DND-41 (cell line): ENCODE measurements at regions not wholly inside any gene's neighbourhood (a gene's known extent, or its start where the extent isn't known, plus 50 kb on each side); places are given as distances from the start of the nearest gene placed in this dataset.

Source experiments
- ATAC-seq: fragments of 200-7000 bp; cut with Tn5 transposase; 3 replicates; pipeline ENCODE4 v1.9.1; 2021; ENCODE audit warnings: low read depth; ENCODE audit not compliant: insufficient read depth
- DNase-seq: peaks from one replicate; pipeline ENCODE4 v3.0.0-alpha.2; 2020
- H2AFZ ChIP-seq: 2 replicates; pipeline ENCODE4 v1.6.0; 2012; ENCODE audit warnings: low read depth, low read length
- H3K27ac ChIP-seq: 2 replicates; pipeline ENCODE4 v1.5.1; 2012; ENCODE audit warnings: low read length, inconsistent platforms
- H3K27me3 ChIP-seq: fragments of 200-600 bp; sonication (generic); 2 replicates; pipeline ENCODE4 v1.6.0; 2012; ENCODE audit warnings: low read length, mild to moderate bottlenecking, inconsistent platforms; ENCODE audit not compliant: insufficient read depth, poor library complexity
- H3K36me3 ChIP-seq: 2 replicates; pipeline ENCODE4 v1.5.1; 2012; ENCODE audit warnings: low read length, inconsistent platforms; ENCODE audit not compliant: insufficient read depth
- H3K4me1 ChIP-seq: 2 replicates; pipeline ENCODE4 v1.5.1; 2012; ENCODE audit warnings: mild to moderate bottlenecking, low read length; ENCODE audit not compliant: insufficient read depth
- H3K4me2 ChIP-seq: 2 replicates; pipeline ENCODE4 v1.6.0; 2012; ENCODE audit warnings: mild to moderate bottlenecking, moderate library complexity, low read length, inconsistent platforms; ENCODE audit not compliant: insufficient read depth
- H3K4me3 ChIP-seq, 2 experiments: fragments of 200-600 bp in 1 of 2; shearing (Covaris generic) in 1 of 2; 2 replicates each; pipeline ENCODE4 v1.5.1; 2012 to 2016; ENCODE audit warnings: inconsistent platforms in 2 of 2, low read length in 2 of 2, mild to moderate bottlenecking in 2 of 2, low read depth in 1 of 2, moderate library complexity in 1 of 2
- H3K79me2 ChIP-seq: 2 replicates; pipeline ENCODE4 v1.6.0; 2012; ENCODE audit warnings: low read length, inconsistent platforms; ENCODE audit not compliant: insufficient read depth
- H3K9ac ChIP-seq: 2 replicates; pipeline ENCODE4 v1.6.0; 2012; ENCODE audit warnings: low read depth, mild to moderate bottlenecking, inconsistent platforms, low read length, moderate library complexity
- H3K9me3 ChIP-seq: 2 replicates; pipeline ENCODE4 v1.5.1; 2012; ENCODE audit warnings: low read length, moderate library complexity, mild to moderate bottlenecking, inconsistent platforms; ENCODE audit not compliant: insufficient read depth, severe bottlenecking
- H4K20me1 ChIP-seq: 2 replicates; pipeline ENCODE4 v1.6.0; 2012; ENCODE audit warnings: low read length; ENCODE audit not compliant: insufficient read depth
- EZH2 ChIP-seq: IDR thresholded peaks from 3 replicates; pipeline ENCODE4 v1.6.1; 2012; ENCODE audit warnings: borderline replicate concordance, low read depth, mild to moderate bottlenecking, moderate library complexity, low read length, inconsistent platforms; ENCODE audit not compliant: severe bottlenecking
- TF ChIP-seq, protein P1 (sequence below): IDR thresholded peaks from 2 replicates; pipeline ENCODE4 v1.5.1; 2012; ENCODE audit warnings: borderline replicate concordance, low read length, moderate library complexity, mild to moderate bottlenecking; ENCODE audit not compliant: poor library complexity, severe bottlenecking; ENCODE audit errors: extremely low read depth

DNA sequence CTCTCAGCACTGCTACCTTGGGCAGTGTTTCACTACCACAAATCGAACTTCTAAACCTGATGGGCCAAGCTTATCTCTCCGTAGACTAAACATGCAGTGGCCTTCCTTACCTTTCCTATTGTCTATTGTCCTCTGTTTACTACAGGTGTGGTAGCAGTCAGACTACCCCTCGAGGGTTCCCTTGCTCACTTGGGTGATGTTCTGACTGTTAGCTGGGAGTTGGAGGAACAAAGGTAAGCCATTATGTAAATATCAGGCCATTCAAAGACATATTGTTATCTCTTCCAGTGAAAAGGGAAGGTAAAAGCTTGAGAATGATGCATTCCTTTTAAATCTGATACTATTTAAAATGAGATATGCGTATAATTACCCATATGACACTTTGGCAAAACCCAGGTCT lies 828.3 kb upstream of the EEF2KMT start:
- Histone ChIP-seq H2AFZ (no peak overlapping the region), H3K4me2 (no peak overlapping the region), H3K9me3 (no peaks in the 10 kb centered on the region), H3K4me3 (no peak overlapping the region), H3K79me2 (no peaks in the 10 kb centered on the region), H3K9ac (no peak overlapping the region), H3K27ac (no peak overlapping the region), H3K36me3 (no peaks in the 10 kb centered on the region), H3K27me3 (no peaks in the 10 kb centered on the region), H4K20me1 (no peaks in the 10 kb centered on the region), H3K4me1 (no peaks in the 10 kb centered on the region)
- ATAC-seq = no peak
- TF ChIP-seq EZH2 = no peak
- TF ChIP-seq, protein P1, sequence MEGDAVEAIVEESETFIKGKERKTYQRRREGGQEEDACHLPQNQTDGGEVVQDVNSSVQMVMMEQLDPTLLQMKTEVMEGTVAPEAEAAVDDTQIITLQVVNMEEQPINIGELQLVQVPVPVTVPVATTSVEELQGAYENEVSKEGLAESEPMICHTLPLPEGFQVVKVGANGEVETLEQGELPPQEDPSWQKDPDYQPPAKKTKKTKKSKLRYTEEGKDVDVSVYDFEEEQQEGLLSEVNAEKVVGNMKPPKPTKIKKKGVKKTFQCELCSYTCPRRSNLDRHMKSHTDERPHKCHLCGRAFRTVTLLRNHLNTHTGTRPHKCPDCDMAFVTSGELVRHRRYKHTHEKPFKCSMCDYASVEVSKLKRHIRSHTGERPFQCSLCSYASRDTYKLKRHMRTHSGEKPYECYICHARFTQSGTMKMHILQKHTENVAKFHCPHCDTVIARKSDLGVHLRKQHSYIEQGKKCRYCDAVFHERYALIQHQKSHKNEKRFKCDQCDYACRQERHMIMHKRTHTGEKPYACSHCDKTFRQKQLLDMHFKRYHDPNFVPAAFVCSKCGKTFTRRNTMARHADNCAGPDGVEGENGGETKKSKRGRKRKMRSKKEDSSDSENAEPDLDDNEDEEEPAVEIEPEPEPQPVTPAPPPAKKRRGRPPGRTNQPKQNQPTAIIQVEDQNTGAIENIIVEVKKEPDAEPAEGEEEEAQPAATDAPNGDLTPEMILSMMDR = no peak
- no peak for DNase-seq

DNA sequence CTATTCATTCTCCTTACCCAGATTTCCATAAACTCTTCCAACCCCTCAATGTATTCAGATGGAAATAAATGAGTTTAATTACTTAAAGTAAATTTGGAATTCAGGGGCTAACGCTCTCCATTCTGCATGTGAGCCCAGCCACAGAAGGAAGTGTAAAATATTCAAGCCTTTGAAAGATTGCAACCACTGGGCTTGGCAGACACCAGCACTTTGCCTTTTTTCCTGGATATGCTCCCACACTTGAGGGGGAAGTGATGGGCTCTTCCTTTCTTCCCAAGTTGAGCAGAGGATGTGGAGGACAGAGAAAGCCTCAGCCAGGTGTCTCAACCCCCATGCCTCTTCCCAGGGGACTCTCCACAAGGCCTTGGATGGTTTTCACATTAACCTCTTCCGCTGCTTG lies 825.1 kb upstream of the EEF2KMT start:
- no peak for ATAC-seq
- H3K4me1 ChIP-seq = no peaks in the 10 kb centered on the region

DNA sequence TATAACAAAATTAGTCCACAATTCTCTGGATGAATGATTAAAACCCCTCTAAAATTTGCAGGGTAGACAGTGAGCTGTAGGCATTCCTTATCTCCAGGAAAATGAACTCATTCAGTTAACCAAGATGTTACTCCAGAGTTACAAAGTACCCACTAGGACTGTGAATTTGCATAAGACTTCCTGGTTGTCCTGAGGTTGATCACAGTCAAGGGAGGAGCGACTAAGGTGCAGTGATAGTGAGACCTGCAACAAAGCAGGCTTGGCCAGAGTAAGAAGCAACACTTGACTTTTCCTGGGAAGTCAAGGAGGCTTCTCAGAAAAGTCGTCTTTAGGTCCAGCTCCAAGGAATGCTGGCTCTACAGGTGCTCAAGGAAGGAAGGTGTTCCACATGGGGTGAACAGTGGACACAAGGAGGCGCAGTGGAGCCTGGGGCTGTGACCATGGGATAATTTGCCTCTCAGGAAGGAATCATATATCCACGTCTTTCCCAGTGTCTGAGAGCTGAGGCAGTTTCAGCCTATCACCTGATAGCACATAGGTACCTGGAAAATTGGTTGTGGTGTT lies 821.1 kb upstream of the EEF2KMT start:
- TF ChIP-seq, protein P1 = peak; percentile 33
- no peak for TF ChIP-seq EZH2
- no peak overlapping the region for H3K4me2 ChIP-seq

More for the DNA sequence above, 825.1 kb upstream of the EEF2KMT start:
- no peak for DNase-seq
- no peak overlapping the region for H2AFZ ChIP-seq
- H4K20me1 ChIP-seq = no peaks in the 10 kb centered on the region
- no peaks in the 10 kb centered on the region for H3K27me3 ChIP-seq
- no peak for TF ChIP-seq EZH2
- TF ChIP-seq, protein P1 = no peak
- H3K27ac ChIP-seq = no peak overlapping the region
- no peak overlapping the region for H3K9ac ChIP-seq
- H3K9me3 ChIP-seq = no peaks in the 10 kb centered on the region
- H3K4me2 ChIP-seq = no peak overlapping the region
- no peak overlapping the region for H3K4me3 ChIP-seq
- H3K36me3 ChIP-seq = no peaks in the 10 kb centered on the region
- H3K79me2 ChIP-seq = no peaks in the 10 kb centered on the region

More for the DNA sequence above, 821.1 kb upstream of the EEF2KMT start:
- Histone ChIP-seq H3K4me3 (no peak overlapping the region), H3K36me3 (no peaks in the 10 kb centered on the region), H4K20me1 (no peaks in the 10 kb centered on the region), H3K79me2 (no peaks in the 10 kb centered on the region), H3K9me3 (no peaks in the 10 kb centered on the region), H3K27ac (no peak overlapping the region), H3K27me3 (no peaks in the 10 kb centered on the region), H2AFZ (no peak overlapping the region), H3K9ac (no peak overlapping the region), H3K4me1 (no peaks in the 10 kb centered on the region)
- DNase-seq (no peak), ATAC-seq (no peak)
